ENCODE measurements at regions not wholly inside any gene's neighbourhood (a gene's known extent, or its start where the extent isn't known, plus 50 kb on each side); places are given as distances from the start of the nearest gene placed in this dataset.

DNA sequence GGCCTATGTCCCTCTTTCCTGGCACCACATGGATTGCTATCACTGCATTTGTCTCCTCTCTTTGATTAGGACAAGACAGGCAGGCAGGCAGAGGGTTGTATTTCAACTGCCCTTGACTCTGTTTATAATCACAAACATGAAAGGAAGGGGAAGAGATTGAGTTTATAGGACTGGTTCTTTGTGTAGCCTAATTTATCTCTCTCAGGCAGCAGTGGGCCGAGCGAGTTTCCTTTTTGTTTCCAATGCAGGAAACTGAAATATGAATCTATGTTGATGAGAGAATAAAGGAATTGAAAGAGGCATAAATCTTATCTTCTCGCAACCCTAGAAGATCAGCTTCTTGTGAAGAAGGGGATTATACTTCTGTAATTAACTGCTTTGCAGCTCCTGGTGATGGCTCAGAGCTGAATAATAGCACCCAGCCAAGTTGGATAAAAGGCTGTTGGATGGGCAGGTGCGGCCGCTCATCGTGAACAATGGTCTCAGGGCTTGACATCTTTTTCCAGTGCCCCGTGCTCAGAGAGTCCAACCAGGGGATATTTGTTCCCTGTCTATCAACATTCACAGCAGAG lies 80.6 kb upstream of the SYT13 start:
- TF ChIP-seq, protein P1, sequence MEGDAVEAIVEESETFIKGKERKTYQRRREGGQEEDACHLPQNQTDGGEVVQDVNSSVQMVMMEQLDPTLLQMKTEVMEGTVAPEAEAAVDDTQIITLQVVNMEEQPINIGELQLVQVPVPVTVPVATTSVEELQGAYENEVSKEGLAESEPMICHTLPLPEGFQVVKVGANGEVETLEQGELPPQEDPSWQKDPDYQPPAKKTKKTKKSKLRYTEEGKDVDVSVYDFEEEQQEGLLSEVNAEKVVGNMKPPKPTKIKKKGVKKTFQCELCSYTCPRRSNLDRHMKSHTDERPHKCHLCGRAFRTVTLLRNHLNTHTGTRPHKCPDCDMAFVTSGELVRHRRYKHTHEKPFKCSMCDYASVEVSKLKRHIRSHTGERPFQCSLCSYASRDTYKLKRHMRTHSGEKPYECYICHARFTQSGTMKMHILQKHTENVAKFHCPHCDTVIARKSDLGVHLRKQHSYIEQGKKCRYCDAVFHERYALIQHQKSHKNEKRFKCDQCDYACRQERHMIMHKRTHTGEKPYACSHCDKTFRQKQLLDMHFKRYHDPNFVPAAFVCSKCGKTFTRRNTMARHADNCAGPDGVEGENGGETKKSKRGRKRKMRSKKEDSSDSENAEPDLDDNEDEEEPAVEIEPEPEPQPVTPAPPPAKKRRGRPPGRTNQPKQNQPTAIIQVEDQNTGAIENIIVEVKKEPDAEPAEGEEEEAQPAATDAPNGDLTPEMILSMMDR (IDR thresholded peaks at IDR 0.05) = no peak
- no peak for TF ChIP-seq POLR2A (IDR thresholded peaks at IDR 0.05)

Data from stomach (tissue), 4 donors.